Stimulated activated CD8-positive, alpha-beta memory T cell treated with anti-CD3 and anti-CD28 coated beads, Interleukin-4, amount 100 ng/mL, for 48 hours (primary cell): ENCODE measurements at regions not wholly inside any gene's neighbourhood (a gene's known extent, or its start where the extent isn't known, plus 50 kb on each side); places are given as distances from the start of the nearest gene placed in this dataset.

Experiments
- DNase-seq: peaks from one replicate; pipeline ENCODE4 v3.0.0-alpha.2; 2020

- no peak for DNase-seq
These were observed 599.9 kb downstream of the BUD13 start for GRCh38 chr11:116172851-116173250.

GRCh38 chr11:116172156-116172555 is 600.6 kb downstream of the BUD13 start:
- DNase-seq, result no peak

DNA sequence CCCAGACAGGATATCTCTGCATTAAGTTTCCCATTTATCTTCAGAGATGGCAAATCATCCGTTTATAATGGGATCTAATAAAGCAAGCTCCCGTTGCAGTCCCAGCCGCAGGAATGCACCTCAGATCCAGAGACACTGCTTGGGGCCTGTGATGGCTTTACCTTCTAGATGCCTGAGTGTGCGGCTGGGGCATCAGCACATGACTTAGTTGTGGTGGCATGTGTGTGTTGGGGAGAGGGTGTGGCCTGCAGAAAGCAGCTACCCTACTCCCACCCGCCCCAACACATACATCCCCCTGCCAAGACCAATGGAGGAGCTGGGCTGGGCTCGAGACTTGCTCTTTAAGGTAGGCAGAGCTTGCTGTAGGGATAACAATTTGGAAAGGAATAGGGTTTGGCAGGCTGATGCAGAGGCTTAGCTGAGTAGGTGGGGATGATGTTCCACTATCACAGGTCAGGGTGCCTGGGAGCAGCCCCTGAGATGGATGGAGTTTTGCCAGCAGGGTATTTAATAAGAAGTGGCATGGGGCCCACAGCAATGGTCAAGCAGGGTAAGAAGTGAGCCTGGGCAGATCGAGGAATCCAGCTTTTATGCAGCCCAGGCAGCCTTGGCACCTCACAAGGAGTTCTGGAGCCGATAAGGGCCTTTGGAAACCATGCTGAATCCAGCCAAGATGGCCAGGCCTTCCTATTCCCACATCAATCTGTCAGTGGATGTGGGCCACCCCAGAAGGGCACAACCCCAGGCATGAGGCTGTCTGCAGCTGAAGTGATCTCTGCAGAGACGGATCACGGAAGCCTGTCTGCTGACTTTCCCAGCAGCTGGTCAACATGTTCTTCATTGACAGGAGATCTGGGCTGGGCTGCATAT is 601.3 kb downstream of the BUD13 start:
- DNase-seq, result no peak

GRCh38 chr11:116170526-116171120 is 602.2 kb downstream of the BUD13 start:
- DNase-seq, result no peak

DNA sequence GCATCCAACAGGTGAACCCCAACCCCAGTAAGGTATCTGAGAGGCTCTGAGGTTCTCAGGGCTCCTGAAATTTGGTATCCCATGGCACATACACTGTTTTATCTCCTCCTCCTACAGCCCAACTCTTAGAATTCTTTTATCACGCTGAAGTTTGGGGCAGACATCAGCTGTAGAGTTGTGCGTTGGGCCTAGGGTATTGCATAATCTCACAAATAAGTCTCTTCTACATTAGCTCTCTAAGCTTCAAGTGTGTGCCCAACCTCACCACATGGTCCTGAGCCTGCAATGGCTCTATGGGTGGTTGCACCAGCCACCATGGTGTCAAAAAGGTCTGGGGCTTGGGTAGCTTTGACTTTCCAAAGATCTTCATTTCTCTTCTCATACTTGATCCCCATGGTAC is 603.0 kb downstream of the BUD13 start:
- no peak for DNase-seq

- no peak for DNase-seq
These were observed 604.4 kb downstream of the BUD13 start for GRCh38 chr11:116168459-116168787.

DNA sequence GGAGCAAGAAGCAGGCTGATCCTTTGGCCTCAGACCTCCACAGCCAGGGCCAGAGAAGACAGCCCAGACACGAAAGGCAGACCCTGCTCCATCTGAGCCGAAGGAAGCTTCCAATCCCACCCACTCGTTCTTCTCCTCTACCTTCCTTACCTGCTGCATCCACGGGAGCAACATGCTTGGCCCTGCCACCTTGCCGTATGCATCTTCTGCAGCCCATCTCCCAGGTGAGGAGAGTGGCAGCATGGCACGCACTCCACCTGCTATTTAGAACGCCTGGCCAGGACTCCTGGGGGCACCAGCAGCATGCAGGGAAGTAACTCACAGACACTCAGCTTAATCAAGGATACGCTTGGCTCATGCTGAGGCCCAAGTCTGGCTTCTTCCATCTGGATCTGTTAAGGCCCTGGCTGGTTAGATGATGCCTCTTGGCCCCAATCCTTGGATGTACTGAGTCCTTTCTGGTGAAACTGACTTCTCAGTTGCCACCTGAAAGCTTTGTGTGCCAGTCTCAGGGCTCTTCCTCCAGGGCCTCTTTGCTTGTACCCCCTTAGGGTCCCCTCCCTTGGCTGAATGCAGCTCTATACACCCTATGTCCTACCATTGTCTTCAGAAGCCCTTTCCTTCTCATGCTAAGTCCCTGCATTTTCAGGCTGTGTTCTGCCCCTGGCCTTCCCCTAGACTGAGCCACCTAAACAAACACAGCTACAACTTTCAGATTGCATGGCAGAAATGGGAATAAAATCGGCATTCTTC is 604.9 kb downstream of the BUD13 start:
- no peak for DNase-seq

DNA sequence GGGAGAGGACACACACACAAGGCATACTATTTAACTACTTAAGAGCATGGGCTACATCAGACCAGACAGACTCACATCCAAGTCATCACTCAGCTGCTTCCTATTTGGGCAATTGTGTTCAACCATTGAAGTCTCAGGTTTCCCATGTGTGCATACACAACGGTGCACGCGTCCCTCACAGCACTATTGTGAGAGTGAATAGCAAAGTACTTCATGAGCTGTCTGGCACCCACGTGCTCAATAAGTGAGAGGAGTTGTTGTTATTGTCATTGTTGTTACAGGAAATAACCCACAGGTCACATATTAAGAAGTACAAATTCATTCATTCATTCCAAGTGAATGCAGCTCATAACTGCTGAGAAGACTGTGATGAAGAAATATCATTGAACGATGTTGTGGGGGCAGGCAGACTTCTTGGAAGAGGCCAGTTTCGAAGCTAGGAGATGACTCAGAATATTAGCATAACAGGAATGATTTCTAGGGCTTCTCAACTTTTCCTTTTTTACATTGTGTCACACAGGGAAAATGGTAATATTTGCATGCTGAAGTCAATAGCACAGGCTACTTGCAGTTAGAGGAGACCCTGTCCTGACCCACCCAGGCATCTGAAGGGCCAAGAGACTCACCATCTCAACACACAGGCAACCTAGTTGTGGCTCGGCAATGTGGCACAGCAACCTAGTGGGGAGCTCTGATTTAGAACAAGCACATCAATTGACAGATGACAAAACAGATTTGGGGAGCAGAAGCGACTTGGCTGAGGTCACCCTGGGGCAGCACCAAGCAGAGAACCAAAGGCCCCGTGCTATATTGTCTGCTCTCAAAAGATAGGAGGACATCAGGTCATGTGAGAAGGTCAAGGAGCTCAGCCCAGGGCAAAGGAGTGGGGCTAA is 606.0 kb downstream of the BUD13 start:
- DNase-seq, result no peak

- no peak for DNase-seq
These were observed 607.9 kb downstream of the BUD13 start for GRCh38 chr11:116164843-116165242.

DNA sequence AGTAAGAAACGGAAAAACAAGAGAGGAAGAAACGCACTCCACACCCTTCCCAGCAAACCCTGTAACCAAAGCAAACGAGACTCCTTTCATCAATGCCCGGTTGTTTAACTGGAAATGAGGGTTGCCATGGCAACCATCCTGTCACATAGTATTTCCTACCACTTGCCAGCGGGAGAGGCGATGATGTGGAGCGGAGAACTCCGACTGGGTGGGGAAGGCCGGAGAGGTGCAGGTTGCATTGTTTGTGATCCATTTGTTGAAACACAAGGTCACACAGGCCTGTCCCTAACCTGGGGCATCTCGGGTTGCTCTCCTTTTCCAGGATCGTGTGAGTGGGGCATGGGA is 609.9 kb downstream of the BUD13 start:
- DNase-seq, result no peak

DNA sequence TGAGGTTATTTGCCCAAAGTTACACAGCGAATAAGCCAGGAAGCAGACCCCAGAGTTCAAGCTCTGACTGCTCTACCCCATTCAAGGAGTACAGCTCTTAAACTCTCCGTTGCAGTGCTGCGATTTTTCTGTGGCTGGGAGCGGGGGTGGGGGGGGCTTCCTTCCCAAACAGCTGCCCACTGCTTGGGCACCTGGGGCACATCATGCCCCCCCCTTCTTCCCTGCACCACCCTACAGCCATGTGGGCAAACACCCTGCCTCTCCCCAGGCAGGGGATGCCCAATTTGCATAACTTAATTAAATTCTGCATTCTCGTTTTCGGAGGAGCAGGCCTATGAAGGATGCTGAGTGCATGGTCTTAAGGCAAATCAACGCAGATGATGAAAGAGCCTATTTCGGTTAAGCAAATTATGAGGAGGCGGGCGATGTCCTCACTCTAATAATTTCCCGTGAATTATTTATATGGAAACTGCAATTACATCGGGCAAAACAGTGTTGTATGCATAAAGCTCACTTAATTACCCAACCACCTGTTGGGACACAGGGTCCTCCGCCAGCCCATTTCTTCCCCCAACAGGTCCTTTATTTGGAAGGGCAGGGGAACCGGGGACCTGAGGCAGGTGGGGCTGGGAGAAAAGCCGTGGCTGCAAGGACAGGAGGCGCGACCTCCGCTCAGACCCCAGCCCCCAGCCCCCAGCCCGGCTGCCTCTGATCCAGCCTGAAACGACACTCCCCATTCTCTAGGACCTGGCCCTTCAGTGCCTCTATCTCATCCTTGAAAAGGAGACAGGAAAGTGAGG is 610.5 kb downstream of the BUD13 start:
- no peak for DNase-seq

- no peak for DNase-seq
These were observed 624.1 kb downstream of the BUD13 start for GRCh38 chr11:116148645-116149044.

DNA sequence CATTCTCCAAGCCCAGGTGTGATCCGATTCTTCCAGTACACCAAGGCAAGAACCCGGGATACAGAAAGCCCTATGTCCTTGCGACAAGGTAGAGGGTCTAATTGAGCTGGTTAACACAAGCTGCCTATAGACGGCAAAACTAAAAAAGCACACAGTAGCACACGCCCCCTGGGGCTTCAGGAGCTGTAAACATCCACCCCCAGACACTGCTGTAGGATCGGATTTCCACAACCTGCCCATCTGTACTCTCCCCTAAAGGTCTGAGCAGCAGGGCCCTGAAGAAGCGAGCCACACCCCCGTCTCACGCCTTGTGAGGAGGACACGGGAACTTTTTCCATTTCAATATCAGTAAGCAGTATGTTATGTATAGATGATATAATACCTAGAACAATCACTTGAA is 624.7 kb downstream of the BUD13 start:
- DNase-seq, result no peak

- no peak for DNase-seq
These were observed 627.5 kb downstream of the BUD13 start for GRCh38 chr11:116145187-116145865.

GRCh38 chr11:116144387-116144958 is 628.3 kb downstream of the BUD13 start:
- DNase-seq, result no peak

DNA sequence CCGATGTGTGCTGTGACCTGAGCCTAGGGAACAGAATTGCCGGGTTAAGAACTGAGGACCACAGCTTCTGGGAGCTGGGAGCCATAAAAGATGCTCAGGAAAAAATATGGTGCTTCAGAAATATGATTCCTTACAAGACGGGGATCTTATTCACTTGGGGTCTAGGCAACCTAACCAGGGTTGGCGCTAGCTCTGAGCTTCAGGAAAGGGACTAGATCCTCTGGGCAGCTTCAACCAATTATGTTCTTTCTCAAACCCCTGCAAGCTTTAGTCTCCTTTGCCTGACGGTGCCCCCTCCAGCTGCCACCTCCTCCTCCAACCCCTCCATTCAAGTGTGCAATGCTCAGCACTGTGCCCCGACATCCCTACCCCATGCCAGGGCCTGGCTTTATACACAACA is 634.1 kb upstream of the CADM1 start:
- no peak for DNase-seq

GRCh38 chr11:116137753-116138152 is 633.5 kb upstream of the CADM1 start:
- DNase-seq, result no peak

DNA sequence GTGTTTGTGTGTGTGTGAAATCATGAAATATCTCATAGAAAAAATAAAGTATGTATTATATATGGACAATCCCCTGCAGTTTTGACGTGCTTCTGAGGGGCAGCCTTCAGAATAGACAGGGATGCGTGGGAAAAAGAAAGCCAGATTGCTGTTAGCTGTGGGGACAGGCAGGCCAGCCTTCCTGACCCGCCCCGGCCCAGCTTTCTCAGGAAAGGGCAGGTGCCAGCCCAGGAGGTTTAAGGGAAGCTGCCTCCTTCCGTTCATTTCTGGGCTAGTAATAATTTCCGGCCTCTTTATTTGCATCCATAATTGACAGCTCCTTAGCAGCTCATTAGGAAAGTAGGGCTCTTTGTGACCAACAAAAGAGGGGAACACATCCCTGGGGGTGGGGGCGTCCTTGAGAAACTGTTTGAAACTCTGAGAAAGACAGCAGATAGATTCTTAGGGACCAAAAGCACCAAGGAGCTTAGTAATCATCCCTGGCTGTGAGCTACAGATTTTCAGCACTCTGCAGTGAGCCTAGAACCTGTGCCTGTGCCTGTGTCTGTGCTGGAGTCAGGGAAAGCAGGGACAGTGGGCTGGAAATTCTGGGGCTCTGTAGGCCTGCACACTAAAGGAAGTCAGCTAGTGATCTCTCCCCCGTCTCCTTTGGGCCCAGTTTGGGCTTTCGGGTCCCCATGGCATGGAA is 632.9 kb upstream of the CADM1 start:
- no peak for DNase-seq

GRCh38 chr11:116135891-116136290 is 631.7 kb upstream of the CADM1 start:
- DNase-seq, result no peak

DNA sequence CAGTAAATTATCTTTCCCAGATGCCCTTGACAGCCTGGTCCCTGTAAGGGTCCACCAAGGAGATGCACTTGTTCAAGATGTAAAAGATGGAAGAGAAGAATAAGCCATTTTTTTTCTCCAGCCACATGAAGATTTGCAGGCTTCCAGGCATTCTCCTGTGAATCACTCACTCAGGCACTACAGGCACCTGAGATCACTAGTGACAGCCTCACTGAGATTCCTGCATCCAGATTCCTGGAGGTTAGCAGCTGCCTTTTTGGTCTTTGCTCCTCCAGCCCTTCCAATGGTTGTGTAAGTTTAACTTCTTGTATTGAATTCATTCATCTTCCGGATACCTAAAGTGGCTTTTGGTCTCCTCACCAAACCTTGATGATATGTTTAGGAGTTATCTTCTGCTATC is 630.2 kb upstream of the CADM1 start:
- no peak for DNase-seq
